NCI-H345 treated with DMSO at 0.1 percent for 48 hours (cell line): ENCODE measurements at regions not wholly inside any gene's neighbourhood (a gene's known extent, or its start where the extent isn't known, plus 50 kb on each side); places are given as distances from the start of the nearest gene placed in this dataset.

Source experiments
- DNase-seq: peaks from one replicate; lab custom pipeline; 2025; ENCODE audit not compliant: unreplicated experiment; lab: John Stamatoyannopoulos, UW

- DNase-seq = no peak
Observed at GRCh38 chr2:128983094-128983493, 664.4 kb upstream of the HS6ST1 start.

- DNase-seq = no peak
Observed at GRCh38 chr2:128984081-128984480, 665.4 kb upstream of the HS6ST1 start.

- no peak for DNase-seq
Observed at GRCh38 chr2:128984855-128985254, 666.2 kb upstream of the HS6ST1 start.

- DNase-seq = no peak
Observed at GRCh38 chr2:128986026-128986715, 667.5 kb upstream of the HS6ST1 start.

GRCh38 chr2:128986867-128987268, 668.2 kb upstream of the HS6ST1 start:
- peak; percentile 64 for DNase-seq

- no peak for DNase-seq
Observed at GRCh38 chr2:128988326-128988725, 669.7 kb upstream of the HS6ST1 start.

- DNase-seq = no peak
Observed at GRCh38 chr2:128988967-128989366, 670.3 kb upstream of the HS6ST1 start.

GRCh38 chr2:128995086-128995485, 676.4 kb upstream of the HS6ST1 start:
- DNase-seq = no peak

- DNase-seq = no peak
Observed at GRCh38 chr2:128996078-128996477, 677.4 kb upstream of the HS6ST1 start.

- DNase-seq = no peak
Observed at GRCh38 chr2:128997166-128997866, 678.6 kb upstream of the HS6ST1 start.

- no peak for DNase-seq
Observed at GRCh38 chr2:129001926-129002325, 683.3 kb upstream of the HS6ST1 start.

- no peak for DNase-seq
Observed at GRCh38 chr2:129002751-129003150, 684.1 kb upstream of the HS6ST1 start.

GRCh38 chr2:129004485-129004884, 685.8 kb upstream of the HS6ST1 start:
- DNase-seq = peak; percentile 91

- no peak for DNase-seq
Observed at GRCh38 chr2:129004940-129005490, 686.3 kb upstream of the HS6ST1 start.

- DNase-seq = peak; percentile 36
Observed at GRCh38 chr2:129006135-129006886, 687.6 kb upstream of the HS6ST1 start.

GRCh38 chr2:129006901-129007300, 688.2 kb upstream of the HS6ST1 start:
- no peak for DNase-seq

GRCh38 chr2:129008055-129008880, 689.6 kb upstream of the HS6ST1 start:
- no peak for DNase-seq

- no peak for DNase-seq
Observed at GRCh38 chr2:129008881-129009554, 690.4 kb upstream of the HS6ST1 start.

GRCh38 chr2:129009555-129010146, 691.0 kb upstream of the HS6ST1 start:
- DNase-seq = no peak

GRCh38 chr2:129010262-129010661, 691.6 kb upstream of the HS6ST1 start:
- no peak for DNase-seq
